Keratinocyte (primary cell): ENCODE measurements at regions not wholly inside any gene's neighbourhood (a gene's known extent, or its start where the extent isn't known, plus 50 kb on each side); places are given as distances from the start of the nearest gene placed in this dataset.

Experiments used
- EZH2 ChIP-seq: IDR thresholded peaks from one replicate; pipeline ENCODE4 v1.6.1; 2012; ENCODE audit warnings: inconsistent platforms, mild to moderate bottlenecking, low read length, moderate library complexity
- TF ChIP-seq, protein P1 (sequence below), 3 experiments: IDR thresholded peaks in 1 of 3; conservative IDR thresholded peaks in 1 of 3; optimal IDR thresholded peaks in 1 of 3; 2 replicates in 2 of 3; 3 replicates in 1 of 3; pipeline versions ENCODE3 to v1.5.1; 2011; ENCODE audit warnings: low read length in 3 of 3, mild to moderate bottlenecking in 3 of 3, moderate library complexity in 2 of 3, control low read depth in 1 of 3, inconsistent platforms in 1 of 3; ENCODE audit not compliant: insufficient read depth in 2 of 3; ENCODE audit errors: extremely low read depth in 1 of 3

DNA sequence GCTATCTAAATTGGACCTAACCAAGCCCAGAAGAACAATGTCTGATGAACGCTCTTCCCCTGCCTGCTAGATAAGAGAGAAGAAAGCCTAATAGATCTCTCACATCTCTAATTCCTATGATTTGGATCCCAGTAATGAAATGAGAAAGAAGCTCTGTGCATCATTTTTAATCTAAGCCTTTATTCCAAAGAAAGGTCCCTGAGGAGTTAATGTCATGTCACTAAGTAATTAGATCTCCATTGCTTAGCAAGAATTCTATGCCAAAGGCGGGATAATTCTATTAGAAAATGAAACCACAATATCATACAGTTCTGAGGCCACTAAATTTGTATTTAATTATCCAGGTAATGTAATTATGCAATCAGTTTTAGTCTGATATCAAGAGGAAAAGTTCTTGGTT is 74.2 kb upstream of the TMEM260 start:
- TF ChIP-seq, protein P1, sequence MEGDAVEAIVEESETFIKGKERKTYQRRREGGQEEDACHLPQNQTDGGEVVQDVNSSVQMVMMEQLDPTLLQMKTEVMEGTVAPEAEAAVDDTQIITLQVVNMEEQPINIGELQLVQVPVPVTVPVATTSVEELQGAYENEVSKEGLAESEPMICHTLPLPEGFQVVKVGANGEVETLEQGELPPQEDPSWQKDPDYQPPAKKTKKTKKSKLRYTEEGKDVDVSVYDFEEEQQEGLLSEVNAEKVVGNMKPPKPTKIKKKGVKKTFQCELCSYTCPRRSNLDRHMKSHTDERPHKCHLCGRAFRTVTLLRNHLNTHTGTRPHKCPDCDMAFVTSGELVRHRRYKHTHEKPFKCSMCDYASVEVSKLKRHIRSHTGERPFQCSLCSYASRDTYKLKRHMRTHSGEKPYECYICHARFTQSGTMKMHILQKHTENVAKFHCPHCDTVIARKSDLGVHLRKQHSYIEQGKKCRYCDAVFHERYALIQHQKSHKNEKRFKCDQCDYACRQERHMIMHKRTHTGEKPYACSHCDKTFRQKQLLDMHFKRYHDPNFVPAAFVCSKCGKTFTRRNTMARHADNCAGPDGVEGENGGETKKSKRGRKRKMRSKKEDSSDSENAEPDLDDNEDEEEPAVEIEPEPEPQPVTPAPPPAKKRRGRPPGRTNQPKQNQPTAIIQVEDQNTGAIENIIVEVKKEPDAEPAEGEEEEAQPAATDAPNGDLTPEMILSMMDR (optimal IDR thresholded peaks at IDR 0.05 in 1 of 3, IDR thresholded peaks at IDR 0.05 in 1 of 3, conservative IDR thresholded peaks at IDR 0.05 in 1 of 3; ENCODE audit: extremely low read depth in 1 of 3, insufficient read depth in 2 of 3, low read length in 3 of 3), result no peak
- no peak for TF ChIP-seq EZH2
